GM19455 (cell line): ENCODE measurements at regions not wholly inside any gene's neighbourhood (a gene's known extent, or its start where the extent isn't known, plus 50 kb on each side); places are given as distances from the start of the nearest gene placed in this dataset.

Source experiments
- ATAC-seq: cut with Tn5 transposase; IDR thresholded peaks from one replicate; pipeline ENCODE4 v1.9.1; 2021; ENCODE audit not compliant: unreplicated experiment

DNA sequence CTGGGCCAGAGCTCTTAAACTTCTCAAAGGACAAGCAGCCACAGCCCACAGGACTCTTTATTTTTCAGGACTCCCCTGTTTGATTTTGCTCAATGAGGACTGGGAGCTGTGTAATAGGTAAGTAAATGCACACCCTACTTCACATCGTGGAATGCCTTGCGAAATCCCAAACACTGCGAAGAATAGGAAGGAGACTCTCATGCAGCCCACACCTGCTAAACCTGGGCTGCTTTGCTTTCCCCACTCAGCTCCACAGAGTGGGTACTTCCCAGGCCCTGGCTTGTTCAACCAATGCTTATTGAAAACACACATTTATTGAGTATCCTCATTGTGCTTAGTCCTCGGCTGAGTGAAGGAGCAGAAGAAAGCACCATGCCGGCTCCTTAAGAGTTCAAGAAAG lies 103.3 kb upstream of the FSTL4 start:
- ATAC-seq: no peak

DNA sequence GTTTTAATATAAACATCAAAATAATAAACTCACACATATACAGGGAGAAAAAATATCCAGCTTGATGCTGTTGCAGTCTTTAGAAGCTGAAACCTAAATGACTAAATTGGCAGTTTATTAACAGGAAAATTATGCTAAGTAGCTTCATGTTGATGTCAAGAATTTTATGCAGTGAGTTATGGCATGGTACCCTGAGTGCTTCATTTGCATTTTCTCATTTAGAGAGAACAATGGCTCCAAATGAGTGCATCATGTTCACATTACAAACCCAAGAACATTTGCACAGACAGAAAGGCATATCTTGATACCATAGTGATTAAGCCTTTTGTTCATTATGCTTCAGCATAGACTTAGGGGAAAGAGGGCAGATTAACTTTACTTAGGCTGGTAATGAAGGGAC lies 102.9 kb upstream of the FSTL4 start:
- ATAC-seq: no peak

DNA sequence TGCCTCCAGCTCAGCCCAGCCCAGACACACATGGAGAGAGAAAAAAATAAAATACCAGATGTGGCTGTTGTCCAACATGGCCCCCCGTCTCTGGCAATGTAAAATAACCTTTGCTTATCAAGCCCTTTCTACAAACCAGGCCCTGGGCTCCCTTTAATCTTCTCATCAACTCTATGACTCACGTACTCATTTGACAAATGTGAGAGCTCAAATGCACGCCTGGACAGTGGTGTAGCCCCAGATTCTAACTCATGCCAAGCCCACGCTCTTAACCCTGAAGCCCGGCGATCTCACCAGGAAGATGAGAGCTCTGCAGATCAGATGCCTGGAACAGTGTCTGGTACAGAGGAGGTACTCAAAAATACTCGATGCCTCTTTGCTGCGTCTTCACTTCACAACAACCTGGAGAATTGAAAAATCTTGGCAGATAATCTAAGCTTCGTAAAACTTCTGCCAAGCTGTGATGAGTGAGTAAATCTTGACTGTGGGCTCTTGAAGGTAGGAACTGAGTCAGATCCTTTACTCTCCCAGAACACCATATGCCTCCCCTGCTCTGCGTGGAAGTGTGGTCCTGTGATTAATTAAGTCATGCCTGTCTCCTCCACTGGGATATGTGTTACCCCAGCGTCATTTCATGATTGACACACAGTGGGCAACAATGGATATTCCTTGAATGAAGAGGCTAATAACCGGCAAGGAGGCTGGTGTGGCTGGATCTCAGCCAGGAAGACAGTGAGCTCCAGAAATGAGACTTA lies 102.0 kb upstream of the FSTL4 start:
- ATAC-seq: no peak

DNA sequence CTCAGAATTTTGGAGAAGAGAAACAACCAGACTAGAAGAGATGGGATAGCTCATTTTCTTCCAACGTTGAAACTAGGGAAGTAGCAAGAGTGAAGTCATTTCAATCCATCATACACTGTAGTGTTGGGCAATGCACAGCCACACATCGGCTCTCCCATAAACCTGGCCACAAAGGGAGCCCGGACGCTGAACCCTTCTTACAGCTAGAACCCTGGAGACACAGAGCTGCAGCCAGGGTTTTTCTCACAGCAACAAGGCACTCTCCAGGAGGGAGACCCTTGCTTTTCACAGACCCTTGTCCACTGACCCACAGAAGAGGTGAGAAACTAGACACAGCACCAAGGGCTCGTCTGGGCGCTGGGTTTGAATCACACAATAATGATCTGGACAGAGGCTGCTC lies 101.4 kb upstream of the FSTL4 start:
- no peak for ATAC-seq

DNA sequence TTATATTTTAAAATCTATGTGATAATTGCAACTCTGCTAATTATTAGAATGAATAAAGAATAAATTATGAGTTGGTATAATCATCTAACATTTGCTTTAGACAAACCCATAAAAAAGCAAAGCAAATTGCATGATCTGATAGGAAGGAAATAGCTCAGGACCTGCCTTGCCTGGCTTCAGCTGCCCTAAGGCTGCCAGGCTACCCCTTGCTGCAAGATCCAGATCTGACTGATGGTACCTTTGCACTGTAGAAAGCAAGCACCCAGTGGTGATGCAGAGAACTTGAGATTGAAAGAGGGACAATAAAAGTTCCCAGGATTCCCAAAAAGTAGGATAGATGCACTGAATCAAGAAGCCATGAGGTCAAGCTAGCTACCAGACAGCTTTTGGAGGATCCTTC lies 100.9 kb upstream of the FSTL4 start:
- no peak for ATAC-seq

DNA sequence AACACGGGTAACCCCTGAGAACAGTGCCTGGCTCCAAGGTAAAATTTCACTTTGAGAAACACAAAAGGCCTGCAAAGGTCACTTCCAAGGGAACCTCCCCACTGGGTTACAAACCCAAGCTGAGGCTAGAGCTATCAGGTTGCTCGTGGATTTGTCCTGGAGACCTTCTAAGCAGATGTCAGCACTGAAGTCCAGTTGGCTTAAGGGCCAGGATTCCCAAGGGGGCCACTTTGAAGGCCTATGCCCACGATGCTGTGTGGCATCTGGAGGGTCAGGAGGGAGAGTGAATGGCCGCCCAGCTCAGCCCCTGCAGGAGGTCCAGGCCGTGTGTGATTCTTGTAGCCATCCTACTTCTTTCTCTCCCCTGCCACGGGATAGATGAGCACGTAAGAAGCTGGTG lies 100.2 kb upstream of the FSTL4 start:
- ATAC-seq: no peak

DNA sequence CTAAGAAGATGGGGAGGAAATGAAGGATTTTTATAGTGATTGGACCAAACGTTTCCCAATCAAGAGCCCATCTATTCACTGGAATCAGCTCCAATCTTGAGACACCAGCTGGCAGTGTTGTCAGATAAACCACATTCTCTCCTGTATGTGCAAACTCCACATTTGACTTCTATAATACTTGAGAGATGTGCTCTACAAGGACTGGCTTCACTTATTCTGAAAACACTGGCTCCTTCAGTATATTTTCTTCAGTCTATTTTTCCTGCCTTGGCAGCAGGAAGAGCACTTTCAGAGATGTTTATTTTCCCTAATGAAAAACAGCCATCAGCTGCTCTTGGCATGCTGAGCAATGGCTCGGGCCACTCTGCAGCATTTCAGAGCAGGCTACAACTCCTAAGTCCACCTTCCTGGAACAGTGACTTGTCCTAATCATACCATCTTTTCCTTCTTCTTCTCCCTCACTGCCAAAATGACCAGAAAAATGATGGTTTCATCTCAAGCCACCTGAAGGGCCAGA lies 96.9 kb upstream of the FSTL4 start:
- no peak for ATAC-seq

DNA sequence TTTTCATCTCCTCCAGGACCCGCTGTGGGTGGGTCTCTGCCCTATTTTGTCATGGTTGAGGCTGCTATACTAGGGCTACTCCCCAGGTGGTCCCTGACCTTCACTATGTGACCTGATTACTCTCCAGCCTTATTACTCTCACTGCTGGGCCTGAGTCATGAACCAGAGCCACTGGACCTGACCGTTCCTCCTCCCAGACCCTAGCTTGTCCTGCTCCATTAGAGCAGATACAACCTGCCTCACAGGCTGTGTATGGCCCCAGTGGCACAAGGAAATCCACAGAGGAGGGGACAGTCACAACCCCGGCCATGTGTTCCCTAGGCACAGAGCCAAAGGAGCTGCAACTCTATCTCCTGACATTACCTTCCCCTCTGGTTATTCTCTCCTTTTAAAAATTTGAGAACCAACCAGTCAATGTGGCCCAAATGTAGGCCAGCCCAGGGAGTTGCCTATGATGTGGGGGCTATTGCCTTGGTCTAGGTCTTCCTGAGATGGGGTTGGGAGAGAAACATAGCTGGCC lies 96.0 kb upstream of the FSTL4 start:
- ATAC-seq: no peak

DNA sequence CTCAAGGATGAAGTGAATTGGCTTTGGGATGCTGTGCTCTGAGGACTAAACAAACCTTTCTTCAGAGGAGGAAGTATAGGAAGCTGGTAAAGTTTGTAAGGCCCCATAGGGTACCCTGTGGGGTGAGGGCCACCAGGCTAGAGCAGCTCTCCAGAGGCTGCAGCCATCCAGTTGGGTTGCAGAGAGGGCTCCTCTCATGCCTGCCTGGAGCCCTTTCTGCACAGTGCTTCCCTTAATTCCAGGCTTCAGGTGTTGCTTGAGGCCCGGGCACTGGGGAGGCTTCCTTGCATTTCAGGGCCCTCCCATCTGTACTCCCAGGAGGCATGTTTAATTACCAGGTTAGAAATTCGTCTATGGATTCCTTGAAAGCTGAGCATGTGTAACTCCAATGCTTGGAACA lies 95.3 kb upstream of the FSTL4 start:
- ATAC-seq: no peak

DNA sequence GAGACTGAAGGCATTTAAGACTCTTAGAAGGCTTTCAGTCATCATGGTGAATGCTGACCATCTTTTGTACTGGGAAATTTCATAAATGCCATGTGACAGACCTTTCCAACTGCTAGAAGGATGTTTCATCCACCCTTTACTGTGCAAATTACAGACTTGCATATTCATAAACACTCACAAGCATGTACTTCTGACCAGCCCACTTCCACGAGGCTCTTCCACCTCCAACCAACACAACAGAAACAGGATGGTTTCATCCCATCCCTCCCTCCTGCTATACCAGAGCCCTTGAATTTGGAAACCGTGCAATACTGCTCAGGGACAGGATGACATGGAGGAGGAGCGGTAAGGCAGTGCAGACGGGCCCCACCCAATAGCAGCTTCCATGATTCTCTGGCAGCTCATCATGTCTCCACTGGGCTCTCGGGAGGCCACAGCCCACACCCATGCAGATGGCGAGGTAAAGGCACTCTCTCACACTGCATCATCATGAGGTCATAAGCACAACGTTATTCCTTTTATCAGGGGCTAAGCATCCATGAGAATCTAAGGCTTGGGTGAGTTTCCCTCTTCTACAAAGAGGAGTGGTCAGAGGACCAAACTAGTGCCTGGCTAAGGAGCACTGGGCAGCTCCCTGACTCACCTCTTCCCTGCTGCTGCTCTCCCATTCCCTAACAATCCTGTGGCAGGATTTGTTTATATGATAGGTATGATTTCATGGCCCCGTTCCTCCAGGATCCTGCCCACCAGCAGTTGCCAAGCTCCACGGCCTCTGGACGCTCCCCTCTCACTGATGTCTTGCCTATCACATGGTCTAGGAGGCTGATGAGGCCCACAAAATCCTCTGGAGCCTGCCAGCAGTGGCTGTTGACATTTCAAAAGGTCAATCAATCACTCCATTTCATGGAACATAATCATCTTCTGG lies 94.4 kb upstream of the FSTL4 start:
- no peak for ATAC-seq

DNA sequence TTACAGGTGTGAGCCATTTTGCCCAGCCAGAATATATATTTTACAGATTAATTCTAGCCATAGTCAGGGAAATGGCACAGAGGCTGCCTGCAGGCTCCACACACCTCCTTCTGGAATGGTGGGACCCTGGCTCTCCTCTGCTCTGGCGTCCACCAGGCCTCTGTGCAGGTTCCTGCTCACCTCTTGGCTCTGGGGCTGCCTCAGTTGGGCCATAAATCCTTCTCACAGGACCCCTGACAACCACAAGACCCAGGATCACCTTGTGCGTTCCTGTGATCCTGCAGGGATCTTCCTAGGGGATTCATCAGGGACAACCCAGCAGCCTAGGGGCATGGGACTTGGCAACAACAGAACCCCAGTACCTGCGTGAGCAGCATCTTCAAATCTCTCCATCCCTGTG lies 93.0 kb upstream of the FSTL4 start:
- no peak for ATAC-seq

DNA sequence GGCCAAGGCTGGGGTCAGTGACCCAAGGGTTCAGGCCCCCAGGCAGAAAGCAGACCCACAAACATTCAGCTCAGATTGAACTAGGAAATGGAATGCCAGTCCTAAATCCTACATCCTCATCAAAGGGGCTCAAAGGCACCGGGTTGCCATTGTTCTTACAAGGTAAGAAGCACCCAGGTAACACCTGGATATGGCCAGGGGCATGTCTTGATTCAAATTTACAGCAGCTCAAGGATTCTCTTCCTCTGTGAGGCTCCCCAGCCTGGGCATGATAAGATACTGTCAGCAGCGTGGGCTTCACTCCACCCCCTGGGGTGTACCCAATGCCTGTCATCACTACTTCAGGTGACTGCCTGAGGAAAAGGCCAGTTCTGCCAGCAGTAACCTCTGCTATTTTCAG lies 92.1 kb upstream of the FSTL4 start:
- no peak for ATAC-seq

DNA sequence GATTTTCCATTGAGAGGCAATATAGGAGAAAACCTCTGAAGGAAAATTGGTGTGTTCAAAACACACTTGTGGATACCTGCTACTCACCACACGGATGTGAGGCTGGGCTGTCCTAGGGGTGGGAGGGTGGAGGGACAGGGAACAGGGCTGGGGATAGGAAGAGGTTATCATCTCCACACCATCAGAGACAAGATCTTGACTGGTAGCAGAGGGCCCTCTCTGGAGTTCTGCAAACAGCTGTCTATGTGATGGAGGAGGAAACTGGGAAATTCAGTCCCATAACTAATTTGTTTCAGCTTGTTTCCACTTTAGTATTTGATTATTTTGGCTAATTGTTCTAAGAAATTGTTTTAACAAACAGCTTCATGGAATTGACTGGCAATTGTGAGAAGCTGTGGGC lies 91.6 kb upstream of the FSTL4 start:
- no peak for ATAC-seq

DNA sequence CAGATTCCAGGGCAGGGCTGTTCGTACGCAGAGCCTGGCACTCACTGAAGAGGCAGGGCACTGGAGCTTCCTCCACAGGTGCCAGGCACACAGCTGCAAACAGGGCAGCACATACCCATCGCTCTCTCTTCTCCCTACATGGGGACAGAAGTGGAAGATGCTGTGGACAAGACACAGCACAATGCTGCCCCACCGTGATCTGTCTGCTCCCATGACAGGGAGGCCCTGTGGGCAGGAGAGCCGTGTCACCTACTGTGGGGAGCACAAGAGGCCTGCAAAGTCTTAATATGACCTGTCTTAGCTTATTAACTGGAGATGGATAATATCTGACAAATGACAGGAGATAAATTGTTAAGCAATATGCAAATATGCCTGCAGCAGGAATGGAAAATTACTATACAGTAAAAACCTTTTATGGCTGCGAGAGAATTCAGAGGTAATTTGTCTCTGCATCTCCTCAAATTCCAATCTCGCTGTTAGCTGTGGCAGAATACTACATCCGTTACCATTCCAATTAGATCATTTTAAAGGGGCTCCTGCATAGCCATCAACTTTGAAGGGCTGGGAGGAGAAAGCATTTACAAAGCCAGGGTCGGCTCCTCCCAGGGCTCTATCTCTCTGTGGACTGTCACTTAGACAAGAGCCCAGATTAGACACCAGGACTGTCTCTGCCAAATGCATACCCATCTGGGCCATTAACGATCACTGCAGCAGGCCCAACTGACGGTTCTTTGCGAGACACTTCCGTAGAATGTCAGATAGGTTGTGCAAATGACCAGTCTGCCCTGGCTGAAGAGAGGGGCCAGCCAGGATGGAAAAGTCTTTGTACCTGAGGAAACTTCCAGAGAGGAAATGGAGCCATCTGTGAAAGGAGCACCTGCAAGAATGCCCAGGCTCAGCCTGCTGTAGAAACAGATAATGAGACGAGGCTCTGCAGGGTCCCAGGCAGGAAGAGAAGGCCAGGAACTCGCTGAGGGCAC lies 90.7 kb upstream of the FSTL4 start:
- no peak for ATAC-seq

DNA sequence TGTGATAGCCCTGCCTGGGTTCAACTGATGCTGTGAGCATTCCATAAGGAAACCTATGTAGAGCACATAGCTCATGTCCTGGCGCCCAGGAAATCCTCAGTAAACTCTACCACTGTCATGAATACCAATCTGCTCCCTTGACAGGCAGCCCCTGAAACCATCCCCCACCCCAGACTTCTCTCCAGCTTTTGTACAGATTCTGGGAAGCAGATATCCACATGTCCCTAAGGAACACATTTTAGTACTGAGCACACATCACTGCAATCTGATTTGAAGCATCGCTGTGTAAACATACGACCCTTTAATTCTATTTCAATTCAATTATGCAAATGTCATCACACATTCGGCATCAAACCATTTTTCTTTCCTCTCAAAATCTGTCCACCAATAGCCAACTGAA lies 89.5 kb upstream of the FSTL4 start:
- ATAC-seq: no peak

DNA sequence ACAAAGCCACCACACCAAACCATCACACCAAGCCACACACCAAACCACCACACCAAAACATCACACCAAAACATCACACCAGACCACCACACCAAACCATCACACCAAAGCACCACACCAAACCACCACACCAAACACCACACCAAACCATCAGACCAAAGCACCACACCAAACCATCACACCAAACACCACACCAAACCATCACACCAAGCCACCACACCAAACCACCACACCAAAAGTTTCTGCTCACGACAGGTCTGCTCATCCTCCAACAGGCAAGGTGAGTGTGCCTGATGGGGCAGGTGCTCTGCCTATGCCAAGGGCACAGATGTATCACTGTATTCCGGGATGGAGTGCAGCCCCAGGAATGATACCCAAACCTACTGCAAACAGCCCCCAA lies 87.9 kb upstream of the FSTL4 start:
- ATAC-seq: no peak

DNA sequence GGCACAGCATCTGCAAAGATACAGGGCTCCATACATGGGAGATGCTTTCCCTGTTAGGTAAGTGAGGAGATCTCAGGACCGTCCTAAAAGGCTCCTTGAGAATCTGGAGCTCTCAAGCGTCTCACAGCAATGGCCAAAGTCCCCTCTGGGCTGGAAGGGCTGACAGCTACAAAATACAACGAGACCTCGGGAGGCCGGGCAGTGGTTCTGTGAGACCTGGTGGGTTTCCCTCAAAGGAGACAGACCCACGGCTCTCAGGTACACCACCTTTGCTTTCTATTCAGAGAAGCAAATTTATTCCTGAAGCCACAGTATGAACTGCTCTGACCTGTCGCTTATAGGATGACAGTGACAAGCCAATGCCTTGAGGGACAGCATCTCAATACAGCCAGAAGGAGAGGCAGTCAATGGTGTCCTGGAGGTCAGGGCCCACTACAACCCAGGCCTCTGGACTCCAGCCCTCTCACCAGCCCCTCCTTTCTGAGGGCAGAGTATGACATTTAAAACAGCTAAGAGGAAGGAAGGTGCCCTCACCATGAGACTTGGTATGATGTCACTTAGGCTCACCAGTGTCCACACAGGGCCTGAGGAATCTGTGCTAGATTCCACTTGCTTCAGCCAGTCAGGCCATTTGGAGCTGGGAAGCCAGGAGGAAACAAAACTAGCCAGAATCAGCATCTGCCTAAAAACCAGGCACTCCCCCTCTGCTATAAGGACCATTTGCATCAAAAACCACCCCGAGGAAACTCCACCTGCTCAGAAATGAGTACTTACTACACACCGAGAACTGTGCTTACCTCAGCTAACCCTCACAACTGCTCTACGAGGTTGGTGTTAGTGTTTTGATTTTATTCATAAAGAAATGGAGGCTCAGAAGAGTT lies 86.5 kb upstream of the FSTL4 start:
- ATAC-seq: peak; percentile 57

DNA sequence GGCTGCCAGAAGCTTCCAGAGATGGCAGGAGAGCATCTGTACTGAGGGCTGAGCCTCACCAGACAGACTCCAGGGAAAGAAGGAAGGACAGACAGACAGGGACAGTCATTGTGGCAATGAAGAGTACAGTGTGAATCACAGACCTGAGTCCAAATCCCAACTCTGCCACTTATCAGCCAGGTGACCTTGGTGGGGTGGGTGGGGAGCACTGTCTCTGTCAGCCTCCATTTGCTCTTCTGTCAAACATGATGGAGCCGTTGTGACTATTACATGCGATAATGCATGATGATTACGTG lies 85.9 kb upstream of the FSTL4 start:
- ATAC-seq: no peak

DNA sequence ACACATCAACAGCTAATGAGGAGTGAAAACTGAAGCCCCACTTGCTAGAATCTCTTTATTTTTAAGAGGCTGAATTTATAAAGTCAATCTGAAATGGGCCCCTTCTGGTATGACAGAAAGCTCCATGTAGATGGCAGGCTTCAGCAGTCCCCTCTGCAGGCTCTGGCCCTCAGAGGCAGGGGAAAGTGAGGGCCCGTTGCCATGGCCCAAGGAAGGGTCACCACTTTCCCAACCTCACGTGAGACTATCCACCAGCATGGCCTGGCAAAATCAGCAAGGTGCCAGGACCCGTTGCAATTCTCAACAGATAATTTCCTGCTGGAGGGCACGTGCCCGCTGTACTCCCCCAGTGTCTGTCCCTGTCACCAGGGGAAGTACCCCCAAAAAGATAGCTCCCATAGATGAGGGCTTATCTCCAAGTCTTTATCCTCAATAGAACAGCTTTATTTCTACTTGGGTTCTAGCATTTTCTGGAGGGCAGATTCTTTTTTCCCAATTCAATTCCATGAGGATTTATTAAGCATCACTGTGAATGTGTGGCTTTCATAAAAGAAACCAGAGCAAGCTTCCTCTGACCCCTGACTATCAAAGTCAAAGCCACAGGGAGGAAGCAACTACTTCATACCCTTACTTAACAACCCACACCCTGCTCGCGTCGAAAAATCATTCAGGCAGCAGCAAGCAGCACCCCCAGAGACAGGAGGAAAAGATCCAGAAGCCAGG lies 85.4 kb upstream of the FSTL4 start:
- ATAC-seq: no peak
